SH-SY5Y (cell line): ENCODE measurements at regions not wholly inside any gene's neighbourhood (a gene's known extent, or its start where the extent isn't known, plus 50 kb on each side); places are given as distances from the start of the nearest gene placed in this dataset.

Experiments used
- GATA2 ChIP-seq: IDR thresholded peaks from 2 replicates; pipeline ENCODE4 v1.6.1; 2011; ENCODE audit warnings: mild to moderate bottlenecking, low read depth, low read length
- GATA3 ChIP-seq: IDR thresholded peaks from 2 replicates; pipeline ENCODE4 v1.6.1; 2011; ENCODE audit warnings: low read depth, mild to moderate bottlenecking, low read length, moderate library complexity

GRCh38 chr13:107020393-107020792, 452.5 kb upstream of the ARGLU1 start:
- no peak for TF ChIP-seq GATA2
- TF ChIP-seq GATA3, result no peak
